Suprapubic skin (tissue), 3 donors: ENCODE measurements at regions not wholly inside any gene's neighbourhood (a gene's known extent, or its start where the extent isn't known, plus 50 kb on each side); places are given as distances from the start of the nearest gene placed in this dataset.

Experiments
- CTCF ChIP-seq, 2 donors: fragments of 200-600 bp in 1 of 2; fragments of 450-650 bp in 1 of 2; sonication (generic) in 1 of 2; IDR thresholded peaks; one replicate each; pipeline ENCODE4 v1.5.1; 2016 to 2019; ENCODE audit warnings: antibody characterized with exemption in 2 of 2, mild to moderate bottlenecking in 1 of 2, moderate library complexity in 1 of 2
- POLR2AphosphoS5 ChIP-seq, 3 donors: sonication (generic); formaldehyde crosslinking; IDR thresholded peaks; one replicate each; pipeline ENCODE4 v1.6.1; 2017; ENCODE audit warnings: antibody characterized with exemption in 3 of 3

- TF ChIP-seq POLR2AphosphoS5 (IDR thresholded peaks at IDR 0.05) (no peak), CTCF (IDR thresholded peaks at IDR 0.05) (no peak)
These were observed 65.7 kb upstream of the FERD3L start for GRCh38 chr7:19210893-19211413.
